ENCODE measurements at regions not wholly inside any gene's neighbourhood (a gene's known extent, or its start where the extent isn't known, plus 50 kb on each side); places are given as distances from the start of the nearest gene placed in this dataset.

DNA sequence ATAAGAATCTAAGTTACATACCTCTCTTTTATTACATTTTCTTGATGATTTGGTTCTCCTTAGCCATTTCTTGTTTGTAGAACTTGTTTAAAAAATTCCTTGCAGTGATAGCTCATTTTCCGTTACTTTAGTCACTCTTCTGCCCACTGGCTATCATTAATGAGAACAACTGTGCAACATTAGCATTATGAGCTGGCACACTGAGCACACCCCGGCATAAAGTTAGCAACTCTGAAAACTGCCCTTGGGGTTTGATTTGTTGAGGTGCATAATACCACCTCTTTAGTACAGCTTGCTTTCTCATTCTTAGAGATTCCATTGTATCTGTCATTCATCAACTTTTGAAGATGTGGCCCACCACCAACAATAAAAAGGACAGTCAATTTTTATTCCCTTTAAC is 87.6 kb upstream of the ADCY1 start:
- Histone ChIP-seq H4K5ac (ENCODE audit: insufficient read length, low read depth, low read length) (no peak overlapping the region), H4K8ac (replicated peaks; ENCODE audit: insufficient read length, low read depth, low read length) (no peak overlapping the region), H3K14ac (ENCODE audit: insufficient read depth, low read length) (no peak overlapping the region), H3K56ac (ENCODE audit: insufficient read length, low read depth, low read length) (no peak overlapping the region), H2BK5ac (ENCODE audit: insufficient read length, low read length) (no peak overlapping the region), H4K20me1 (ENCODE audit: control insufficient read depth, insufficient read depth, insufficient read length) (no peaks in the 10 kb centered on the region), H2BK120ac (ENCODE audit: low read depth, low read length, poor library complexity, severe bottlenecking) (no peak overlapping the region), H4K91ac (ENCODE audit: insufficient read length, low read depth, low read length) (no peak overlapping the region), H2AFZ (ENCODE audit: low read length) (no peak overlapping the region), H3K79me2 (ENCODE audit: insufficient read depth, low read length) (no peaks in the 10 kb centered on the region), H2BK12ac (ENCODE audit: insufficient read length, low read depth, low read length) (no peak overlapping the region), H3K23ac (ENCODE audit: insufficient read length, low read depth, low read length) (no peak overlapping the region), H2BK15ac (ENCODE audit: low read depth, low read length) (no peak overlapping the region), H3K9me3 (ENCODE audit: control insufficient read depth, low read depth, low read length) (no peaks in the 10 kb centered on the region), H3K27me3 (ENCODE audit: insufficient read depth, low read length) (no peaks in the 10 kb centered on the region), H3K4ac (ENCODE audit: low read depth, low read length) (no peak overlapping the region), H2BK20ac (ENCODE audit: low read depth, low read length, poor library complexity, severe bottlenecking) (no peak overlapping the region), H3K23me2 (ENCODE audit: insufficient read length, low read depth, low read length, poor library complexity, severe bottlenecking) (no peaks in the 10 kb centered on the region), H2AK5ac (ENCODE audit: insufficient read length, low read length) (no peak overlapping the region), H3K27ac (ENCODE audit: insufficient read length, low read depth, low read length) (no peak overlapping the region), H3T11ph (ENCODE audit: low read length) (no peak overlapping the region), H3K18ac (ENCODE audit: insufficient read length, low read depth, low read length) (no peak overlapping the region), H3K79me1 (ENCODE audit: insufficient read depth, low read depth, low read length, poor library complexity, severe bottlenecking) (no peaks in the 10 kb centered on the region), H3K4me1 (ENCODE audit: insufficient read depth, low read length) (no peaks in the 10 kb centered on the region), H3K4me2 (ENCODE audit: insufficient read depth, insufficient read length, low read length) (no peak overlapping the region), H3K9ac (ENCODE audit: extremely low read depth, insufficient read length, low read length) (no peak overlapping the region)
- H3K4me1 Mint-ChIP-seq, result peaks cover 9 to 14% of the 10 kb centered on the region in 2 experiments; a peak in 3 of 4 replicates
- H3K4me3 Mint-ChIP-seq, result no peak overlapping the region
- no peak for TF ChIP-seq CTCF (conservative IDR thresholded peaks at IDR 0.05)
- H3K27me3 Mint-ChIP-seq (ENCODE audit: low read depth), result no peaks in the 10 kb centered on the region
- no peak overlapping the region for H3K27ac Mint-ChIP-seq
- no peaks in the 10 kb centered on the region for H3K36me3 Mint-ChIP-seq (ENCODE audit: insufficient read depth in 1 of 3, low read depth in 3 of 3)
- DNase-seq, result no peak
- no CpG with 5 or more reads among the region's 2 CpGs for WGBS (ENCODE audit: extremely low coverage, insufficient read length, low lambda C conversion rate)
- peaks cover 2 to 3% of the 10 kb centered on the region in 2 experiments; a peak in 2 of 5 replicates for H3K9me3 Mint-ChIP-seq
